Subcutaneous abdominal adipose tissue (tissue), 5 donors: ENCODE measurements at regions not wholly inside any gene's neighbourhood (a gene's known extent, or its start where the extent isn't known, plus 50 kb on each side); places are given as distances from the start of the nearest gene placed in this dataset.

ENCODE experiments used
- H3K27ac ChIP-seq: one replicate; pipeline ENCODE4 v1.7.0; 2013; ENCODE audit warnings: low read depth, mild to moderate bottlenecking, inconsistent platforms, low read length, moderate library complexity
- H3K27me3 ChIP-seq, 5 donors: one replicate each; pipeline ENCODE4 v1.7.0; 2013; ENCODE audit warnings: low read length in 5 of 5, inconsistent platforms in 1 of 5; ENCODE audit not compliant: control insufficient read depth in 5 of 5, insufficient read depth in 4 of 5
- H3K36me3 ChIP-seq, 5 donors: one replicate each; pipeline ENCODE4 v1.7.0; 2013; ENCODE audit warnings: low read length in 5 of 5; ENCODE audit not compliant: control insufficient read depth in 5 of 5, insufficient read depth in 5 of 5
- H3K4me1 ChIP-seq, 5 donors: one replicate each; pipeline ENCODE4 v1.7.0; 2013; ENCODE audit warnings: low read length in 5 of 5, mild to moderate bottlenecking in 3 of 5, moderate library complexity in 1 of 5; ENCODE audit not compliant: control insufficient read depth in 5 of 5, insufficient read depth in 5 of 5
- H3K4me3 ChIP-seq, 5 donors: one replicate each; pipeline ENCODE4 v1.7.0; 2013; ENCODE audit warnings: low read length in 5 of 5, low read depth in 1 of 5
- H3K9ac ChIP-seq, 5 donors: one replicate each; pipeline ENCODE4 v1.7.0; 2013; ENCODE audit warnings: low read length in 5 of 5, mild to moderate bottlenecking in 4 of 5, moderate library complexity in 3 of 5
- H3K9me3 ChIP-seq, 5 donors: one replicate each; pipeline ENCODE4 v1.7.0; 2013; ENCODE audit warnings: low read length in 5 of 5; ENCODE audit not compliant: control insufficient read depth in 5 of 5
- donor health status: healthy.
- donor health status: healthy.
- donor health status: healthy.
- donor health status: healthy.
- donor health status: healthy.

GRCh38 chr12:130254461-130255276 is 83.0 kb upstream of the PIWIL1 start:
- H3K4me3 ChIP-seq, result no peak overlapping the region

DNA sequence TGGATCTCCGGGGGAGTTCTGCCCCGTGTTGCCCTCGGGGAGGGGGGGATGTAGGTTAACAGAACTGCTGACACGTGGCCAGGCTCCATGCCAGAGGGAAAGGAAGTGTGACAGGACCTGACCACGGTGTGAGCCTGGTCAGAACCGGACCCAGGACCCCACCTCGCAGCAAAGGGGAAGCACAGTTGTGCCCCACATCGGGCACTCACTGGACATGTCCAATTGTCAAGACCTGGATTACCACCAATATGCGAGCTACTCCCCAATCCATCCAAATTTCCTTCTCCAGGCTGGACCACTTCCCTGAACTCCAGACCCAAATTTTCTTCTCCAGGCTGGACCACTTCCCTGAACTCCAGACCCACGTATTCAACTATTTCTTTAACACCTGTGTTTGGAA is 78.8 kb upstream of the PIWIL1 start:
- H3K27ac ChIP-seq, result no peak overlapping the region
- H3K4me1 ChIP-seq, result no peaks in the 10 kb centered on the region
- H3K9ac ChIP-seq, result no peak overlapping the region
- H3K36me3 ChIP-seq, result no peaks in the 10 kb centered on the region
- H3K4me3 ChIP-seq, result no peak overlapping the region
- H3K9me3 ChIP-seq, result no peaks in the 10 kb centered on the region
- H3K27me3 ChIP-seq, result peaks cover 0 to 6% (median 0%) of the 10 kb centered on the region in 5 donors

More at GRCh38 chr12:130254461-130255276, 83.0 kb upstream of the PIWIL1 start:
- Histone ChIP-seq H3K36me3 (no peaks in the 10 kb centered on the region), H3K4me1 (no peaks in the 10 kb centered on the region), H3K27ac (no peak overlapping the region), H3K27me3 (peaks cover 0 to 5% (median 0%) of the 10 kb centered on the region in 5 donors), H3K9me3 (no peaks in the 10 kb centered on the region), H3K9ac (no peak overlapping the region)

- Histone ChIP-seq H3K9ac (no peak overlapping the region), H3K27me3 (peaks cover 0 to 14% (median 3%) of the 10 kb centered on the region in 5 donors), H3K9me3 (no peaks in the 10 kb centered on the region), H3K4me1 (no peaks in the 10 kb centered on the region), H3K27ac (no peak overlapping the region), H3K36me3 (no peaks in the 10 kb centered on the region), H3K4me3 (no peak overlapping the region)
These were observed 74.7 kb upstream of the PIWIL1 start for GRCh38 chr12:130263025-130263424.

DNA sequence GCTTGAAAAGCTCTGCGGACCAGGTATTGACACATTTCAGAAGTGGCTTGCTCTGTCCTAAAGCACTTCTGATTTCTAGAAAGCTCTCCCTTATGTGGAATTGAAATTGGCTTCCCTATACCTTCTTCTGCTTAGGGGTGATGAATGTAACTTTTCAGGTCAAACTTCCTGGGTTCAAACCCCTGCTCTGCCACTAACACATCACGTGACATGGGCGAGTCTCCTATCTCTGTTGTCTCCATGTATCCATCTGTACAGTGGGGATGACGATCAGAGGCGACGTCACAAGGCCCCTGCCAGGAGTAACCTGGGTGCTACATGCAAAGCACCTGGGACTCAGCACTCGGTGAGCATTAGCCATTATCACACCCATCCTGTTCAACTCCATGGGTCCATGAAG is 73.7 kb upstream of the PIWIL1 start:
- Histone ChIP-seq H3K4me1 (no peaks in the 10 kb centered on the region), H3K27me3 (peaks cover 0 to 14% (median 3%) of the 10 kb centered on the region in 5 donors), H3K27ac (no peak overlapping the region), H3K4me3 (no peak overlapping the region), H3K9me3 (no peaks in the 10 kb centered on the region), H3K9ac (no peak overlapping the region), H3K36me3 (no peaks in the 10 kb centered on the region)

GRCh38 chr12:130266751-130267150 is 70.9 kb upstream of the PIWIL1 start:
- Histone ChIP-seq H3K27me3 (peaks cover 0 to 13% (median 3%) of the 10 kb centered on the region in 5 donors), H3K4me3 (no peak overlapping the region), H3K4me1 (no peaks in the 10 kb centered on the region), H3K9ac (no peak overlapping the region), H3K27ac (no peak overlapping the region), H3K36me3 (no peaks in the 10 kb centered on the region), H3K9me3 (no peaks in the 10 kb centered on the region)

GRCh38 chr12:130280231-130280630 is 57.5 kb upstream of the PIWIL1 start:
- H3K36me3 ChIP-seq, result no peaks in the 10 kb centered on the region
- peaks cover 0 to 5% (median 0%) of the 10 kb centered on the region in 5 donors for H3K27me3 ChIP-seq
- no peak overlapping the region for H3K27ac ChIP-seq
- peak overlapping the region in 3 of 5 donors; percentile 14 to 59 (median 35) for H3K9ac ChIP-seq
- peak overlapping the region; percentile 30 to 74 (median 57) for H3K4me3 ChIP-seq
- H3K4me1 ChIP-seq, result peaks cover 0 to 17% (median 9%) of the 10 kb centered on the region in 5 donors
- no peaks in the 10 kb centered on the region for H3K9me3 ChIP-seq

DNA sequence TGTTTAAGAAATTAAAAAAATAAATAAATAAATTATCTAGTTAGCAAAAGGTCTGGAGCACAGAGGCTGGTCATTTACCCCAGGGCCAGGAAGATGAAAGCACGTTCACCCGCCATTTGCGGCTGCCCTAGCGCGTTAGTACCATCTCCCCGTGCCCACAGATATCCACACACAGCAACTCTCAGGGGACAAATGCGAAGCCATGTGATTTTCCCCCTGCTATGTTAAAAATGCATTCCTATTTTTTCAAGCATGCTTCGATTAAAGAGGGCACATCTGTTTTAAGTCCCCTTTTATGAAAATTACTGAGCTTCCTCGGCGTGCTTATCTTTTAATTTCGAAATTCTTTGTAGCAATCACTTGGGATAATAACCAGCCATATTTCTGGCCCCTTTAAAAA is 56.9 kb upstream of the PIWIL1 start:
- no peak overlapping the region for H3K27ac ChIP-seq
- no peaks in the 10 kb centered on the region for H3K36me3 ChIP-seq
- H3K9ac ChIP-seq, result peak overlapping the region in 3 of 5 donors; percentile 16 to 59 (median 52)
- no peaks in the 10 kb centered on the region for H3K9me3 ChIP-seq
- peaks cover 0 to 17% (median 9%) of the 10 kb centered on the region in 5 donors for H3K4me1 ChIP-seq
- H3K27me3 ChIP-seq, result peaks cover 0 to 6% (median 0%) of the 10 kb centered on the region in 5 donors
- H3K4me3 ChIP-seq, result peak overlapping the region; percentile 30 to 74 (median 57)

GRCh38 chr12:130281153-130281799 is 56.4 kb upstream of the PIWIL1 start:
- Histone ChIP-seq H3K9me3 (no peaks in the 10 kb centered on the region), H3K4me3 (peak overlapping the region; percentile 30 to 74 (median 57)), H3K27me3 (peaks cover 0 to 6% (median 0%) of the 10 kb centered on the region in 5 donors), H3K9ac (peak overlapping the region in 2 of 5 donors; percentile 16 to 52), H3K4me1 (peaks cover 0 to 17% (median 9%) of the 10 kb centered on the region in 5 donors), H3K27ac (no peak overlapping the region), H3K36me3 (no peaks in the 10 kb centered on the region)

DNA sequence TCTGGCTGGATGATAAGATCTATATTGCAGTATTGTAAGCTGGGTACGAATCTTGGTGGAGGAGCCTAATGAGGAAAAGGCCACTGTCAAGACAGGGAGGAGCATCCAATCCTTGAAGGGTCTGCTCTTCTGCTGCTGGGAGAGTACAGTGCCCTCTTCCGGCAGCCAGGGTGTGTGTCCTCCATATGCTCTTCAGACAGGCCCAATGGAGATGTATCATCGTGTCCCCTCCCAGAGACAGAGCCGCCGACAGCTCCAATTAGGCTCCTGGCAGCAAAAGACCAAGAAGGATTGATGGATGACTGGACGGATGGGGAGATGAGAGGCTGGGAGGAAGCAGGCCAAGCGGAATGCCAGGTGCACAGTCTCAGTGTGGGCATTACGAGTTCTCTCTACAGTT is 51.6 kb upstream of the PIWIL1 start:
- Histone ChIP-seq H3K4me1 (peaks cover 0 to 7% (median 1%) of the 10 kb centered on the region in 5 donors), H3K27me3 (peaks cover 0 to 14% (median 11%) of the 10 kb centered on the region in 5 donors)

More for the DNA sequence above, 51.6 kb upstream of the PIWIL1 start:
- Histone ChIP-seq H3K36me3 (no peaks in the 10 kb centered on the region), H3K9ac (no peak overlapping the region), H3K27ac (no peak overlapping the region), H3K9me3 (peaks cover 0 to 10% (median 6%) of the 10 kb centered on the region in 5 donors), H3K4me3 (no peak overlapping the region)
